GM21515 (cell line): ENCODE measurements at regions not wholly inside any gene's neighbourhood (a gene's known extent, or its start where the extent isn't known, plus 50 kb on each side); places are given as distances from the start of the nearest gene placed in this dataset.

ENCODE experiments used
- ATAC-seq: cut with Tn5 transposase; IDR thresholded peaks from one replicate; pipeline ENCODE4 v1.9.1; 2021; ENCODE audit not compliant: unreplicated experiment

- no peak for ATAC-seq
Measured at GRCh38 chr12:126607157-126607556, 1541.9 kb downstream of the AACS start.

GRCh38 chr12:126607867-126608266 is 1542.6 kb downstream of the AACS start:
- ATAC-seq = no peak

DNA sequence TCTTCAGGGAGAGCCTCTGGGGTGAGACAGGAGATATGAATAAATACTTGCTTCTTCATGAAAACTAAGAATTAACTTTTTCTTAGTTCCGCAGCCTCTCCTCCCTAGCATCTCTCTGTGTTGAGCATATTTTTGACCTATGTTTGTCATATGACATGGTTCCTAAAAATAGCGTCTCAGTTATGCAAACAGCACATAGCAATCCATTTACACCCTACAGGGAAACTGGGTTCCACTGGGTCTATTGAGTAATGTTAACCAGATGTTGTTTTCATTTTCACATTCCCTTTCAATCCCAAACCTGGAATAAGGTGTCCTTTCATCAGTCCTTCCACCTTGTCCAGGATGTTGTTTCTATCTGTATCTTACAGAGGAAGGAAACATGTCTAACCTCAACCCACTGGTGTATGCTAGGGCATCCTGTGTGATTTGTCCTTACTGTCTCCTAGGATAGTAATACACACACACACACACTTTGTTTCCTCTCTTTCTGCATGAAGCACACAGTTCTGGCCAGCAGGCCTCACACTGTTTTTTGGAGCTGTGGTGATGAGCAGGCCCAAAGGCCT is 1543.5 kb downstream of the AACS start:
- no peak for ATAC-seq

DNA sequence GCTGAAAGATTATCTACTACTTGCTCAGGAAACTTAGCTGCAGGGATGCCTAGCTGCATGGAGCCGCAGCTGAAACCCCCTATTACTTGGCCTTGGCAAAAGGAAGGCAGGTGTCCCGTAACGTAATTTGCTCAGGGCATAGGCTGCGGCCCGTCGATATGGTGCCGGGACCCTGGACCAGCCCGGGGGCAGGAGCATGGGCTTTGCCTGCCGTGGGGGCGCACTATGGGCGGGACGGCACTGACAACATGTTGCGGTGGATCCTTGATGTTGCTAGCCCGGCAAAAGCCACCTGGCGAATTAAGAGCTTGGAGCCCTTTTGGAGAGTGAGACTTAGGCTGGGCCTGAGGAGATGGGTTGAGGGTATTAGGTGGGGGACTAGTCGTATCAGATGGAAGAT is 1551.2 kb downstream of the AACS start:
- no peak for ATAC-seq

GRCh38 chr12:126617312-126617711 is 1552.1 kb downstream of the AACS start:
- no peak for ATAC-seq

- no peak for ATAC-seq
Measured at GRCh38 chr12:126627596-126627995, 1562.4 kb downstream of the AACS start.

DNA sequence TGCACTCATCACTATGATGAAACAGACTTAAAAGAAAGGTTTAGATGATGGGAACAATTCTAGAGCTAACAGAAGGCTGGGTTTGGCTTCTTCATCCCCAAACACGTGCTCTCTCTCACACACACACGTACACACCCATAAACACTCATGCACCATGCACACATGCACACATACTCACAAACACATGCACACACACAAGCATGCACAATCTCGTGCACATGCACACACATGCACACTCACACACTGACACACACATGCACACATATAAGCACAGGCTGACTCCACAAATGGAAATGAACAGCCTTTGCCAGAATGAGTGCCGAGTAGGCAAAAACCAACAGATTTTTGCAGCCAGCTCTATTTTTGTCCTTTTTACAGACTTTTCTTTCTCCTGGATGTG is 1571.6 kb downstream of the AACS start:
- ATAC-seq = no peak

GRCh38 chr12:126644236-126645020 is 1579.2 kb downstream of the AACS start:
- no peak for ATAC-seq

GRCh38 chr12:126648074-126648473 is 1582.8 kb downstream of the AACS start:
- no peak for ATAC-seq

DNA sequence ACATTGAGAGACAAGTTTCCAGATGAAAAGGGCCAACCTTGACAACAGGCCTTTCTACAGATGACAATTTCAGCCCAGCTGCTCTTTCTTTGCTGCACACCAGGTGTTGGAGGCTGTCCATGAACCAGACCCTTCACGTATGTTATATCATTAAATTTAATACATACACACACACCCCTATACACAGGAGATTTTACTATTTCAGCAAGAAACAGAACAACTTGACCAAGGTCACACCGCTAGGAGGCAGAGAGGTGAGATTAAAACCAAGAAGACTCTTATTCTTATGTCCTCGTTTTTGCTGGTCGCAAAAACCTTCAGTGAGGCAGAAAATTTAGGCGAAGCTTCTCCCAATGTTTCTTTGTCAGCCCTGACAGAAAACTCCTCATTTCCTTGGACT is 1585.9 kb downstream of the AACS start:
- no peak for ATAC-seq

GRCh38 chr12:126663304-126664094 is 1598.3 kb downstream of the AACS start:
- no peak for ATAC-seq

DNA sequence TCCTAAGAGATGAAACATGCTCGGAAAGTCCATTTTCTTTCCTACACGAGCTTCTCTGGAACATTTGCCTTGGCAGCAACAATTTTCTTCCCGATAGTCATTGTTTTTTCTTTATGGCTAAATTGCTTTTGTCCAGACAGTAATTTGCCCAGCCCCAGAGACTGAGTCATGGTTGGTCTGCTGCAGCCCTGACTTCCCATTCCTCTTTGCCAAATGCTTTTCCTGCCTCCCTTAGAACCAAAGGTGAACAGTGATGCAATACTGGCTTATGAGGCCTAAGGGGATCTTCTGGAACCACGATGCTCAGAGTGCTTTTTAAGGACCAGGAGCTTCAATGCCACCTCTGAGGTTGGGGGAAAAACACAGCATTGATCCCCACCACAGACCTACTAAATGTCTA is 1599.6 kb upstream of the TMEM132C start:
- ATAC-seq = no peak

DNA sequence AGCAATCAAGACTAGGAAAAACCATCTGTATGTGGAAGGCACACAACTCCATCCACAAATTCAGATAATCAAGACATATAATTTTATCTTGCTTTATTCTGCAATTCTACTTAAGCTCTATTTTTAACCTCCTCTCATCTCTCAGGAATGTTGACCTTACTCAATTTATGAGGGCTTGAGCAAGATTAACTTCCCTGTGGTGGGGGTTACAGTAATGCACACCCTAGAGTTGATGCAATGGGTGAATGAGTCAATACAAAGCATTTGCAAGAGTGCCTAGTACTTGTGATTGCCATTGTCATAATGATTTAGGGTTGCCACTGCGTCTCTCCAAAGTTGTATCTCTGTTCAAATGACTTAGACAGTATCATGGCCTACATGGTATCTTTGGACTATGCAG is 1598.4 kb upstream of the TMEM132C start:
- ATAC-seq = no peak

DNA sequence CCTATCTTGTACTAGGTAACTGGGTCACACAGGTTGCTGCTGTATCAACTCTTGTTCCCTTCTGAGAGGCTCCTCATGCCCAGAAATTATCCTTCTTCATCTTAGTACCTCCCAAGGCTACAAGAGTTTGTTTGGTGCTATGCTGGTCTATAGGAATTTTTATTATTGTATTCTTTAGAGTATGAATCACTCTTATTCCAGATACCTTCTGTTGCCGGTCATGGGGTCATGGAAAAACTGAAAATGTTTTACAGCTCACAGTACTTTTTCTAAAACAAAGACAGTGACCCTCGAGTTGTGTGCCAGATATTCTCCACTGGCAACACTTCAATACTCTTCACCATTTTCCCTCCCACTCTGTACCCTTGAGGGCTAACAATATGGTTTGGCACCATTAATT is 1598.0 kb upstream of the TMEM132C start:
- no peak for ATAC-seq

DNA sequence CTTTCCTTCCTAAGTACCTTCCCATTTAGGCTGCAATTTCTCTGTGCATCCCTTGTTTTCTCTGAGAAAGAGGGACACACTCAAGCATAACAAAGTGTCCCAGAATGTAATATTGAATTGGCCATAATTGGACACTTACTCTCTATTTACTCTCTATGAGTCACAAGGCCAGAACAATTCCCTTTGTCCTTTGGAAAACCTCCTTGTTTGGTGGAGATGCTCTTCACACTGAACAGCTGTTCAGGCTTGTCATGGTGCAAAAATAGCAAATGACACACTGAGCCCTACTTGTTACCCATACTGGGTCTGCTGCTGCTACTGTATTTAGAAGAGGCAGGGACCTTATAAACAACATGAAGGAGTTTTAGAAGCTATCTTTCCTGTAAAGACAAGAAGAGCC is 1590.5 kb upstream of the TMEM132C start:
- no peak for ATAC-seq

DNA sequence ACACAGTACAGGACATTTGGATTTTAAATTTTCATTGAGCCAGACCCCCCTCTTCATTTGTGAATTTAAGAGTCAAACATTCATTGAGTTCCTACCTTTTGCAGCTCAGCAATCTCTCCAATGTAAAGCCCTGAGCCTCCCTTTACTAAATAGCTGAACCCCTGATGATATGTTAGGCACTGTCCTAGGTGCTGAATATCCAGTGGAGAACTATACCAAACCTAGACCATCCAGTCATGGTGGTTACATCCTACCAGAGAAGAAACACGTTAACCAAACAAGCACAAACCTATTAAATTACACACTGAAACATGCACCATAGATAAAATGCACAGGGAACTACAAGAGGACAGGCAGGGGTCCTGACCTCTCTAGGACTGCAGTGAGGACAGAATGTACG is 1585.3 kb upstream of the TMEM132C start:
- ATAC-seq = no peak

DNA sequence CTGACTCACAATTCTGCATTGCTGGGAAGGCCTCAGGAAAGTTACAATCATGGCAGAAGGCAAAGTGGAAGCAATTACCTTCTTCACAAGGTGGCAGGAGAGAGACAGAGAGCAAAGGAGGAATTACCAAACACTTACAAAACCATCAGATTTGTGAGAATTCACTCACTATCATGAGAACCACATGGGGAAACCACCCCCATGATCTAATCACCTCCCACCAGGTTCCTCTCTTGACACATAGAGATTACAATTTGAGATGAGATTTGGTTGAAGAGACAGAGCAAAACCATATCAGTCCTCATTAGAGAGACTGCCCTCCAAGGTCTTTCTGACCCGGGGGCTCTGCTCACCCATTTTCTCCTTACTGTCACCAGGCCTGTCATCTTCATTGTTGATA is 1582.3 kb upstream of the TMEM132C start:
- no peak for ATAC-seq

GRCh38 chr12:126685636-126686035 is 1581.3 kb upstream of the TMEM132C start:
- ATAC-seq = no peak

- ATAC-seq = no peak
Measured at GRCh38 chr12:126688556-126688955, 1578.4 kb upstream of the TMEM132C start.

DNA sequence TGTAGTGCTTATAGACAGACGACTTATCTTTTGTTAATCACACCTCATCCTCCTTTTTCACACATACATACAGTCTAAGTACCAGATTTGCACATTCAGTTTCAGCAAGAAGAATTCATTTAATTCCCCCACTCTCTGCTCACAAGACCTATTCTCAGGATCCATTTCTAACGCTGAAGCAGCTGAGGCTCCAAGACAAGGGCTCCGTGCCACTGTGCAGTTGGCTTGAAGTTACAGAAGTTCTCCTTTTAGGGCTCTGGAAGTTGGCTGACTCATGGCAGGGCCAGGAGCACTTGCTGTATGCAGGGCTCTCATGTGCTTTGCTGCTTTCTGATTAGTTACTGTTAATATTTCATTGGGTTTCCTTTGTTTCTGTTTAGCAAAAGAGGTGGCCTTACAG is 1566.9 kb upstream of the TMEM132C start:
- ATAC-seq = no peak

DNA sequence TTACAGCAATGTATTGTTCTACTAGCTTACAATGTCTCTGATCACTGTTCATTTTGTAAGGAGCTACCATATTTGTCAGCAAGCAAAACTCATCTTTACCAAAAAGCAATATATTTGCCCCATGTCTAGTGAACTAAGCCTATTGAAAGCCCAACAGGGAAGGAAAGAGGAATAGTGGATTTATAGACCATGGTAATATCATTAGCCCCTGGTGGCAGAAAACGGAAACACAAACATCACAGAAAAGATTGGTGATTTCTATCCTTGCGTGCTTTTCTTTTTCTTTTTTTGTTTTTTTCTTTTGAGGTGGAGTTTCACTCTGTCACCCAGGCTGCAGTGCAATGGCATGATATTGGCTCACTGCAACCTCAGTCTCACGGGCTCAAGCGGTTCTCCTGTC is 1562.4 kb upstream of the TMEM132C start:
- ATAC-seq = no peak

DNA sequence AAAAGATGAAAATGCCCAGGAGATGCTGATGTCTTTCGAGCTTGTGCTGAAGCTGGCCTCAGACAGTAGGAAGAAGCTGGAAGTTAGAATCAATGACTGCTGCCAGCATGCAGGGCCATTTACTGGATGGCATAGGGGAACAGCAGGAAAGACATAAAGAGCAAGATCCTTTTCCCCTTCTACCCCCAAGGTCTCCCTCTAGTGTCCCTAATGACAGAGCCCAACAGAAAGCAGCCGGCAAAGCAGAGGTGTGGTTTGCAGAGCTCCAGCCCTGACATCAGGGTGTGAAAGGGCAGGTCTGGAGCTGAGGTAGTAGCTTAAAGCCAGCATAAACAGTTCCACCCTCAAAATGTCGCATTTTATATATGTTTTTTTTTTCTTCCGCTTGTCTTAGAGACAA is 1560.7 kb upstream of the TMEM132C start:
- no peak for ATAC-seq
